HepG2 (cell line): ENCODE measurements at regions not wholly inside any gene's neighbourhood (a gene's known extent, or its start where the extent isn't known, plus 50 kb on each side); places are given as distances from the start of the nearest gene placed in this dataset.

Source experiments
- ATAC-seq: fragments of 200-7000 bp; cut with Tn5 transposase; 3 replicates; pipeline ENCODE4 v1.9.1; 2020; ENCODE audit warnings: mild to moderate bottlenecking, moderate library complexity
- BruUV-seq: library from RNA; stranded (reverse); fragments of 400-500 nt; replicated peaks from 2 replicates; lab custom pipeline; 2021; lab: Mats Ljungman, UMichigan
- CTCF ChIA-PET: fragments of 300-600 bp; formaldehyde crosslinking; extraction: SDS; loops from one replicate; lab custom pipeline; 2021; ENCODE audit warnings: low total read pairs, inconsistent platforms, low intra/inter-chr PET ratio; lab: Yijun Ruan, JAX
- POLR2A ChIA-PET: fragments of 350-600 bp; sonication (Branson Sonifier 250); formaldehyde crosslinking; loops from one replicate; lab custom pipeline; 2020; ENCODE audit warnings: antibody characterized with exemption, inconsistent platforms; lab: Yijun Ruan, JAX
- DNase-seq: peaks from one replicate; pipeline ENCODE4 v3.0.0-alpha.2; 2015; ENCODE audit warnings: low spot score
- FAIRE-seq: peaks from 3 replicates; lab custom pipeline; 2011; peaks lifted over from hg19 to GRCh38; lab: Jason Lieb, UNC
- H2AFZ ChIP-seq: one replicate; pipeline ENCODE4 v1.6.1; 2011; ENCODE audit warnings: low read length, inconsistent platforms
- H3K27ac ChIP-seq: fragments of 300-600 bp; 3 replicates; pipeline ENCODE4 v1.8.0; 2011; ENCODE audit warnings: mixed run types, mild to moderate bottlenecking, mixed read lengths, low read length, inconsistent platforms; ENCODE audit not compliant: insufficient read depth; ENCODE audit errors: extremely low read length
- H3K27me3 ChIP-seq, 2 experiments: fragments of 200-600 bp in 1 of 2; 2 replicates in 1 of 2; 3 replicates in 1 of 2; pipeline versions ENCODE4 v1.6.0 to v1.8.0; 2011; ENCODE audit warnings: low read length in 2 of 2, mild to moderate bottlenecking in 2 of 2, moderate library complexity in 2 of 2, inconsistent platforms in 1 of 2; ENCODE audit not compliant: insufficient read depth in 2 of 2, control insufficient read depth in 1 of 2
- H3K36me3 ChIP-seq, 2 experiments: fragments of 200-600 bp in 1 of 2; replicated peaks in 1 of 2; 2 replicates in 1 of 2; 3 replicates in 1 of 2; pipeline versions ENCODE4 v1.5.1 to v1.8.0; 2011; ENCODE audit warnings: low read length in 2 of 2, inconsistent platforms in 1 of 2; ENCODE audit not compliant: insufficient read depth in 2 of 2, control insufficient read depth in 1 of 2
- H3K4me1 ChIP-seq: 2 replicates; pipeline ENCODE4 v1.5.1; 2012; ENCODE audit warnings: low read length, inconsistent platforms; ENCODE audit not compliant: insufficient read depth
- H3K4me2 ChIP-seq: 2 replicates; pipeline ENCODE4 v1.6.0; 2011; ENCODE audit warnings: low read depth, low read length, inconsistent platforms
- H3K4me3 ChIP-seq, 3 experiments: fragments of 200-600 bp in 1 of 3; sonication (generic), shearing (Covaris generic) in 1 of 3; replicated peaks in 1 of 3; 2 replicates each; pipeline ENCODE4 v1.5.1; 2011 to 2016; ENCODE audit warnings: low read length in 3 of 3, inconsistent platforms in 2 of 3, low read depth in 2 of 3, mild to moderate bottlenecking in 2 of 3, control low read depth in 1 of 3, mixed read lengths in 1 of 3; ENCODE audit not compliant: insufficient read depth in 1 of 3
- H3K79me2 ChIP-seq: one replicate; pipeline ENCODE4 v1.6.1; 2011; ENCODE audit warnings: low read length, inconsistent platforms; ENCODE audit not compliant: insufficient read depth
- H3K9ac ChIP-seq: 2 replicates; pipeline ENCODE4 v1.6.0; 2011; ENCODE audit warnings: mild to moderate bottlenecking, low read depth, low read length, inconsistent platforms; ENCODE audit not compliant: insufficient read depth
- H3K9me3 ChIP-seq: 2 replicates; pipeline ENCODE4 v1.5.1; 2012; ENCODE audit warnings: mild to moderate bottlenecking, low read length
- H4K20me1 ChIP-seq: 2 replicates; pipeline ENCODE4 v1.6.0; 2011; ENCODE audit warnings: inconsistent platforms, mild to moderate bottlenecking, low read length, moderate library complexity; ENCODE audit not compliant: insufficient read depth
- FOXA3 ChIP-seq: IDR thresholded peaks from 2 replicates; pipeline ENCODE4 v1.6.1; 2016; ENCODE audit warnings: missing genetic modification reagents, missing compliant biosample characterization
- KDM2A ChIP-seq: sonication (generic); formaldehyde crosslinking; IDR thresholded peaks from 2 replicates; pipeline ENCODE4 v1.4.0; 2020; ENCODE audit warnings: low read depth, missing genetic modification reagents, borderline replicate concordance
- NBN ChIP-seq: fragments of 450-650 bp; conservative IDR thresholded peaks from 2 replicates; pipeline ENCODE4 v1.6.1; 2017
- RELA ChIP-seq: sonication (generic); formaldehyde crosslinking; IDR thresholded peaks from 2 replicates; pipeline ENCODE4 v1.4.0; 2020; ENCODE audit warnings: missing genetic modification reagents
- TGIF2 ChIP-seq: IDR thresholded peaks from 2 replicates; pipeline ENCODE4 v1.6.1; 2016; ENCODE audit warnings: control low read depth, missing compliant biosample characterization
- ZFP90 ChIP-seq: sonication (generic); formaldehyde crosslinking; IDR thresholded peaks from 2 replicates; pipeline ENCODE4 v1.8.0; 2022; ENCODE audit warnings: missing genetic modification reagents, mild to moderate bottlenecking, inconsistent platforms, borderline replicate concordance
- ZIK1 ChIP-seq: sonication (generic); formaldehyde crosslinking; IDR thresholded peaks from 2 replicates; pipeline ENCODE4 v1.5.0; 2020; ENCODE audit warnings: mild to moderate bottlenecking, low read depth, missing genetic modification reagents, borderline replicate concordance
- ZNF224 ChIP-seq: sonication (generic); formaldehyde crosslinking; IDR thresholded peaks from 2 replicates; pipeline ENCODE4 v1.5.0; 2020; ENCODE audit warnings: mild to moderate bottlenecking, missing genetic modification reagents
- WGBS: methylation state at CpG from one replicate; pipeline ENCODE4 v1.1.6; 2017; ENCODE audit warnings: low lambda C conversion rate; 5-methylcytosine and 5-hydroxymethylcytosine counted together
- in situ Hi-C: cut with HindIII; loops from 2 replicates; pipeline ENCODE4 v1.10.0; 2017; ENCODE audit warnings: low pct_unique_long_range_greater_than_20kb; ENCODE audit not compliant: extremely low pct_ligation_motif_present
- intact Hi-C: fragments of 100-400 bp; cut with micrococcal nuclease; formaldehyde crosslinking; loops from one replicate; pipeline ENCODE4 v1.10.0; 2022; ENCODE audit not compliant: unreplicated experiment
- TF ChIP-seq, protein P1 (sequence below): sonication (generic); formaldehyde crosslinking; IDR thresholded peaks from 2 replicates; pipeline ENCODE4 v1.4.0; 2020; ENCODE audit warnings: mild to moderate bottlenecking, low read depth, missing genetic modification reagents
- TF ChIP-seq, protein P2 (sequence below): sonication (generic); formaldehyde crosslinking; IDR thresholded peaks from 2 replicates; pipeline ENCODE4 v1.4.0; 2020; ENCODE audit warnings: mild to moderate bottlenecking, missing genetic modification reagents, borderline replicate concordance
- TF ChIP-seq, protein P3 (sequence below): sonication (generic); formaldehyde crosslinking; IDR thresholded peaks from 2 replicates; pipeline ENCODE4 v1.4.0; 2020; ENCODE audit warnings: low read depth, missing genetic modification reagents
- TF ChIP-seq, protein P4 (sequence below): sonication (generic); formaldehyde crosslinking; IDR thresholded peaks from 2 replicates; pipeline ENCODE4 v1.4.0; 2020; ENCODE audit warnings: missing genetic modification reagents
- TF ChIP-seq, protein P5 (sequence below), 2 experiments: IDR thresholded peaks; 2 replicates each; pipeline ENCODE4 v1.6.1; 2011 to 2012; ENCODE audit warnings: low read length in 2 of 2, borderline replicate concordance in 1 of 2, low read depth in 1 of 2, mild to moderate bottlenecking in 1 of 2, moderate library complexity in 1 of 2

DNA sequence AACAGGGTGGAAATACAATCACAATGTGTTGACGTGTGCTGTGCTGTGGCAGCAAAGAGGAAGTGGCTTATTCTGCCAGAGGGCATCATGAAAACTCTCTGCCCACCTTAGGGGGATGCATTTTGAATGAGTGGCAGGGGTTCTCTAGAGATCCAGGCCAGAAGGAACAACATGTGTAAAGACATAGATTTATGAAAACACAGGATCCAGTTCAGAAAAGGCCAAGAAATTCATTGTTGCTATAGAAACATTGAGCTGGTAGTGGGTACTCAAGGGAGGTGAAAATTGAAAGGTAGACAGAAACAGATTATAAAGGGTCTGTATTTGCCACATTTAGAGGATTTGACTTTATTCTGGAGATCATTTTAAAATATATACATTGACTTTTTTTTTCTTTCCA lies 417.7 kb downstream of the ENC1 start:
- peaks cover 0 to 6% of the 10 kb centered on the region in 2 experiments; a peak in 1 of 5 replicates for H3K27me3 ChIP-seq
- in situ Hi-C loops, result no loop called here
- no peaks in the 10 kb centered on the region for H4K20me1 ChIP-seq
- no peaks in the 10 kb centered on the region for H3K4me1 ChIP-seq
- ATAC-seq (no peak), FAIRE-seq (no peak), DNase-seq (no peak)
- ChIA-PET POLR2A (interaction anchor here (1.6 kb wide), 1 partner anchor 418 kb away, joined by 3 read pairs; no protein-coding TSS in a partner anchor), CTCF (no interaction called here)
- intact Hi-C loops, result no loop called here
- H3K9me3 ChIP-seq, result peaks cover 5% of the 10 kb centered on the region; the same call in 1 of the 2 replicates
- H3K27ac ChIP-seq, result no peak overlapping the region
- no peak overlapping the region for H2AFZ ChIP-seq
- H3K79me2 ChIP-seq, result no peaks in the 10 kb centered on the region
- 29% methylated on average over 1 of the region's 1 CpG for WGBS
- no peak overlapping the region for H3K9ac ChIP-seq
- no peak overlapping the region for H3K4me2 ChIP-seq
- H3K36me3 ChIP-seq, result no peaks in the 10 kb centered on the region
- no TSS peak for BruUV-seq
- H3K4me3 ChIP-seq, result no peak overlapping the region
- TF ChIP-seq RELA (no peak), KDM2A (no peak), TGIF2 (no peak), FOXA3 (no peak), ZIK1 (no peak), NBN (no peak), ZFP90 (CRISPR knock-in tag) (no peak), ZNF224 (CRISPR knock-in tag) (no peak)
- TF ChIP-seq, protein P1, sequence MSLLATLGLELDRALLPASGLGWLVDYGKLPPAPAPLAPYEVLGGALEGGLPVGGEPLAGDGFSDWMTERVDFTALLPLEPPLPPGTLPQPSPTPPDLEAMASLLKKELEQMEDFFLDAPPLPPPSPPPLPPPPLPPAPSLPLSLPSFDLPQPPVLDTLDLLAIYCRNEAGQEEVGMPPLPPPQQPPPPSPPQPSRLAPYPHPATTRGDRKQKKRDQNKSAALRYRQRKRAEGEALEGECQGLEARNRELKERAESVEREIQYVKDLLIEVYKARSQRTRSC (CRISPR knock-in tag), result no peak
- TF ChIP-seq, protein P2, sequence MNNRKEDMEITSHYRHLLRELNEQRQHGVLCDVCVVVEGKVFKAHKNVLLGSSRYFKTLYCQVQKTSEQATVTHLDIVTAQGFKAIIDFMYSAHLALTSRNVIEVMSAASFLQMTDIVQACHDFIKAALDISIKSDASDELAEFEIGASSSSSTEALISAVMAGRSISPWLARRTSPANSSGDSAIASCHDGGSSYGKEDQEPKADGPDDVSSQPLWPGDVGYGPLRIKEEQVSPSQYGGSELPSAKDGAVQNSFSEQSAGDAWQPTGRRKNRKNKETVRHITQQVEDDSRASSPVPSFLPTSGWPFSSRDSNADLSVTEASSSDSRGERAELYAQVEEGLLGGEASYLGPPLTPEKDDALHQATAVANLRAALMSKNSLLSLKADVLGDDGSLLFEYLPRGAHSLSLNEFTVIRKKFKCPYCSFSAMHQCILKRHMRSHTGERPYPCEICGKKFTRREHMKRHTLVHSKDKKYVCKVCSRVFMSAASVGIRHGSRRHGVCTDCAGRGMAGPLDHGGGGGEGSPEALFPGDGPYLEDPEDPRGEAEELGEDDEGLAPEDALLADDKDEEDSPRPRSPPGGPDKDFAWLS, result no peak
- TF ChIP-seq, protein P3, sequence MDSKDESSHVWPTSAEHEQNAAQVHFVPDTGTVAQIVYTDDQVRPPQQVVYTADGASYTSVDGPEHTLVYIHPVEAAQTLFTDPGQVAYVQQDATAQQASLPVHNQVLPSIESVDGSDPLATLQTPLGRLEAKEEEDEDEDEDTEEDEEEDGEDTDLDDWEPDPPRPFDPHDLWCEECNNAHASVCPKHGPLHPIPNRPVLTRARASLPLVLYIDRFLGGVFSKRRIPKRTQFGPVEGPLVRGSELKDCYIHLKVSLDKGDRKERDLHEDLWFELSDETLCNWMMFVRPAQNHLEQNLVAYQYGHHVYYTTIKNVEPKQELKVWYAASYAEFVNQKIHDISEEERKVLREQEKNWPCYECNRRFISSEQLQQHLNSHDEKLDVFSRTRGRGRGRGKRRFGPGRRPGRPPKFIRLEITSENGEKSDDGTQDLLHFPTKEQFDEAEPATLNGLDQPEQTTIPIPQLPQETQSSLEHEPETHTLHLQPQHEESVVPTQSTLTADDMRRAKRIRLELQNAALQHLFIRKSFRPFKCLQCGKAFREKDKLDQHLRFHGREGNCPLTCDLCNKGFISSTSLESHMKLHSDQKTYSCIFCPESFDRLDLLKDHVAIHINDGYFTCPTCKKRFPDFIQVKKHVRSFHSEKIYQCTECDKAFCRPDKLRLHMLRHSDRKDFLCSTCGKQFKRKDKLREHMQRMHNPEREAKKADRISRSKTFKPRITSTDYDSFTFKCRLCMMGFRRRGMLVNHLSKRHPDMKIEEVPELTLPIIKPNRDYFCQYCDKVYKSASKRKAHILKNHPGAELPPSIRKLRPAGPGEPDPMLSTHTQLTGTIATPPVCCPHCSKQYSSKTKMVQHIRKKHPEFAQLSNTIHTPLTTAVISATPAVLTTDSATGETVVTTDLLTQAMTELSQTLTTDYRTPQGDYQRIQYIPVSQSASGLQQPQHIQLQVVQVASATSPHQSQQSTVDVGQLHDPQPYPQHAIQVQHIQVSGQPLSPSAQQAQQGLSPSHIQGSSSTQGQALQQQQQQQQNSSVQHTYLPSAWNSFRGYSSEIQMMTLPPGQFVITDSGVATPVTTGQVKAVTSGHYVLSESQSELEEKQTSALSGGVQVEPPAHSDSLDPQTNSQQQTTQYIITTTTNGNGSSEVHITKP (CRISPR knock-in tag), result no peak
- TF ChIP-seq, protein P4, sequence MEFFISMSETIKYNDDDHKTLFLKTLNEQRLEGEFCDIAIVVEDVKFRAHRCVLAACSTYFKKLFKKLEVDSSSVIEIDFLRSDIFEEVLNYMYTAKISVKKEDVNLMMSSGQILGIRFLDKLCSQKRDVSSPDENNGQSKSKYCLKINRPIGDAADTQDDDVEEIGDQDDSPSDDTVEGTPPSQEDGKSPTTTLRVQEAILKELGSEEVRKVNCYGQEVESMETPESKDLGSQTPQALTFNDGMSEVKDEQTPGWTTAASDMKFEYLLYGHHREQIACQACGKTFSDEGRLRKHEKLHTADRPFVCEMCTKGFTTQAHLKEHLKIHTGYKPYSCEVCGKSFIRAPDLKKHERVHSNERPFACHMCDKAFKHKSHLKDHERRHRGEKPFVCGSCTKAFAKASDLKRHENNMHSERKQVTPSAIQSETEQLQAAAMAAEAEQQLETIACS (CRISPR knock-in tag), result no peak
- TF ChIP-seq, protein P5, sequence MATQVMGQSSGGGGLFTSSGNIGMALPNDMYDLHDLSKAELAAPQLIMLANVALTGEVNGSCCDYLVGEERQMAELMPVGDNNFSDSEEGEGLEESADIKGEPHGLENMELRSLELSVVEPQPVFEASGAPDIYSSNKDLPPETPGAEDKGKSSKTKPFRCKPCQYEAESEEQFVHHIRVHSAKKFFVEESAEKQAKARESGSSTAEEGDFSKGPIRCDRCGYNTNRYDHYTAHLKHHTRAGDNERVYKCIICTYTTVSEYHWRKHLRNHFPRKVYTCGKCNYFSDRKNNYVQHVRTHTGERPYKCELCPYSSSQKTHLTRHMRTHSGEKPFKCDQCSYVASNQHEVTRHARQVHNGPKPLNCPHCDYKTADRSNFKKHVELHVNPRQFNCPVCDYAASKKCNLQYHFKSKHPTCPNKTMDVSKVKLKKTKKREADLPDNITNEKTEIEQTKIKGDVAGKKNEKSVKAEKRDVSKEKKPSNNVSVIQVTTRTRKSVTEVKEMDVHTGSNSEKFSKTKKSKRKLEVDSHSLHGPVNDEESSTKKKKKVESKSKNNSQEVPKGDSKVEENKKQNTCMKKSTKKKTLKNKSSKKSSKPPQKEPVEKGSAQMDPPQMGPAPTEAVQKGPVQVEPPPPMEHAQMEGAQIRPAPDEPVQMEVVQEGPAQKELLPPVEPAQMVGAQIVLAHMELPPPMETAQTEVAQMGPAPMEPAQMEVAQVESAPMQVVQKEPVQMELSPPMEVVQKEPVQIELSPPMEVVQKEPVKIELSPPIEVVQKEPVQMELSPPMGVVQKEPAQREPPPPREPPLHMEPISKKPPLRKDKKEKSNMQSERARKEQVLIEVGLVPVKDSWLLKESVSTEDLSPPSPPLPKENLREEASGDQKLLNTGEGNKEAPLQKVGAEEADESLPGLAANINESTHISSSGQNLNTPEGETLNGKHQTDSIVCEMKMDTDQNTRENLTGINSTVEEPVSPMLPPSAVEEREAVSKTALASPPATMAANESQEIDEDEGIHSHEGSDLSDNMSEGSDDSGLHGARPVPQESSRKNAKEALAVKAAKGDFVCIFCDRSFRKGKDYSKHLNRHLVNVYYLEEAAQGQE (IDR thresholded peaks at IDR 0.05; ENCODE audit: borderline replicate concordance in 1 of 2, low read depth in 1 of 2, low read length in 2 of 2), result no peak
